Mammary epithelial cell (primary cell): ENCODE measurements at regions not wholly inside any gene's neighbourhood (a gene's known extent, or its start where the extent isn't known, plus 50 kb on each side); places are given as distances from the start of the nearest gene placed in this dataset.

Source experiments
- EZH2 ChIP-seq: IDR thresholded peaks from 2 replicates; pipeline ENCODE4 v1.6.1; 2012; ENCODE audit warnings: low read length, inconsistent platforms, borderline replicate concordance
- TF ChIP-seq, protein P1 (sequence below), 2 donors: IDR thresholded peaks in 1 of 2; conservative IDR thresholded peaks in 1 of 2; 2 replicates each; pipeline ENCODE4 v1.5.1; 2011 to 2012; ENCODE audit warnings: inconsistent platforms in 2 of 2, low read length in 2 of 2, mild to moderate bottlenecking in 2 of 2, control low read depth in 1 of 2, low read depth in 1 of 2; ENCODE audit not compliant: insufficient read depth in 1 of 2; ENCODE audit errors: extremely low read depth in 1 of 2

DNA sequence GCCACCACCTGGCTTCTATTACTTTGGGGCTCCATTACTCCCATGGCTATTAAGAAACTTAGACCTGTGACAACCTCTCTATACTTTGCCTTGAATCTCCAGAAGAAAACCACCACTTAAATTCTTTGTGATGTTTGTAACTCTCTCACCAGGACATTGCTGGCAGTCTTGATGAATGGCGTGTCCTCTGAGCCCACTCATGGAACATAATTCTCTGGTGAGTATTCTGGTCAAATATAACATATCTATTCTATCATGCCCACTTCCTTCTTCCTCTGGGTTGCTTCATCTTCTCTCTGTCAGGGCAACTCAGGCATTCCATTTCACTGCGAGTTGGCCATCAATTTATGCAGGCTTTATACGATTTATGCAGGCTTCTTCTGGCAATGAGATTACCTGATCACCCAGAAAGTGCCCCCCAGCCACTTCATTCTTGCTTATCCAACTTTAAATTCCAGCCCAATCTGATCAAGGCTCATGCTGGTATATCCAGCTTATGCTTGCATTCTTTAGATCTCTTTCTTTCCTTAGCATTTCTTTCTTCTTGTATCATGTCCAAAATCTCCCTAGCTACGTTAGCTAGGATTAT is 112.0 kb upstream of the CHRM3 start:
- TF ChIP-seq, protein P1, sequence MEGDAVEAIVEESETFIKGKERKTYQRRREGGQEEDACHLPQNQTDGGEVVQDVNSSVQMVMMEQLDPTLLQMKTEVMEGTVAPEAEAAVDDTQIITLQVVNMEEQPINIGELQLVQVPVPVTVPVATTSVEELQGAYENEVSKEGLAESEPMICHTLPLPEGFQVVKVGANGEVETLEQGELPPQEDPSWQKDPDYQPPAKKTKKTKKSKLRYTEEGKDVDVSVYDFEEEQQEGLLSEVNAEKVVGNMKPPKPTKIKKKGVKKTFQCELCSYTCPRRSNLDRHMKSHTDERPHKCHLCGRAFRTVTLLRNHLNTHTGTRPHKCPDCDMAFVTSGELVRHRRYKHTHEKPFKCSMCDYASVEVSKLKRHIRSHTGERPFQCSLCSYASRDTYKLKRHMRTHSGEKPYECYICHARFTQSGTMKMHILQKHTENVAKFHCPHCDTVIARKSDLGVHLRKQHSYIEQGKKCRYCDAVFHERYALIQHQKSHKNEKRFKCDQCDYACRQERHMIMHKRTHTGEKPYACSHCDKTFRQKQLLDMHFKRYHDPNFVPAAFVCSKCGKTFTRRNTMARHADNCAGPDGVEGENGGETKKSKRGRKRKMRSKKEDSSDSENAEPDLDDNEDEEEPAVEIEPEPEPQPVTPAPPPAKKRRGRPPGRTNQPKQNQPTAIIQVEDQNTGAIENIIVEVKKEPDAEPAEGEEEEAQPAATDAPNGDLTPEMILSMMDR (conservative IDR thresholded peaks at IDR 0.05 in 1 of 2, IDR thresholded peaks at IDR 0.05 in 1 of 2; ENCODE audit: extremely low read depth in 1 of 2, insufficient read depth in 1 of 2, low read depth in 1 of 2, low read length in 2 of 2), result no peak
- TF ChIP-seq EZH2, result no peak
